ENCODE measurements at regions not wholly inside any gene's neighbourhood (a gene's known extent, or its start where the extent isn't known, plus 50 kb on each side); places are given as distances from the start of the nearest gene placed in this dataset.

- TF ChIP-seq HMGN3 (IDR thresholded peaks at IDR 0.05; ENCODE audit: borderline replicate concordance, extremely low read depth, insufficient read length, low read depth, low read length) (no peak), ZKSCAN8 (CRISPR knock-in tag; IDR thresholded peaks at IDR 0.05) (no peak)
Measured at GRCh38 chr11:59008947-59009346, 69.7 kb downstream of the GLYATL1 start (continued).

- BruUV-seq (replicated peaks): no TSS peak
- no peaks in the 10 kb centered on the region for H3K9me1 ChIP-seq (ENCODE audit: control insufficient read depth, insufficient read depth, low read length)
- in situ Hi-C loops (cut with MboI): no loop called here
- H3K4me3 ChIP-seq: no peak overlapping the region
- H3K27ac ChIP-seq (ENCODE audit: extremely low read depth, low read depth, low read length): no peak overlapping the region
- no peak for TF ChIP-seq TCFL5 (CRISPR knock-in tag; conservative IDR thresholded peaks at IDR 0.05)
- no peak for TF ChIP-seq ZNF780A (CRISPR knock-in tag; IDR thresholded peaks at IDR 0.05)
- TF ChIP-seq ZKSCAN8 (CRISPR knock-in tag; IDR thresholded peaks at IDR 0.05): no peak
- no peak for TF ChIP-seq HIVEP1 (CRISPR knock-in tag; IDR thresholded peaks at IDR 0.05)
- TF ChIP-seq PYGO2 (tag; IDR thresholded peaks at IDR 0.05): no peak
- TF ChIP-seq STAG1 (CRISPR knock-in tag; IDR thresholded peaks at IDR 0.05; ENCODE audit: borderline replicate concordance): no peak
- TF ChIP-seq CHD1 (IDR thresholded peaks at IDR 0.05; ENCODE audit: low read length): no peak
- no peak for TF ChIP-seq SNAPC5 (CRISPR knock-in tag; IDR thresholded peaks at IDR 0.05)
- TF ChIP-seq ZNF165 (CRISPR knock-in tag; IDR thresholded peaks at IDR 0.05; ENCODE audit: borderline replicate concordance): no peak
- WGBS (ENCODE audit: insufficient coverage, low coverage, missing lambda C conversion rate): 0% methylated on average over 2 of the region's 2 CpGs
- no peaks in the 10 kb centered on the region for H3K4me1 ChIP-seq (replicated peaks in 1 of 2; ENCODE audit: control insufficient read depth in 2 of 2, insufficient read depth in 2 of 2, low read length in 2 of 2)
- H3K4me2 ChIP-seq (ENCODE audit: insufficient read depth, low read length): no peak overlapping the region
- no peaks in the 10 kb centered on the region for H3K36me3 ChIP-seq (ENCODE audit: control insufficient read depth, insufficient read depth, low read length)
- ChIA-PET CTCF (ENCODE audit: low intra/inter-chr PET ratio) (no interaction called here), POLR2A (no interaction called here)
- peaks cover 4% of the 10 kb centered on the region; the same call in 1 of the 2 replicates for H4K20me1 ChIP-seq (replicated peaks; ENCODE audit: control insufficient read depth, insufficient read depth, low read length)
- ATAC-seq (no peak), DNase-seq (ENCODE audit: extremely low read depth in 1 of 4, low spot score in 3 of 4) (no peak), FAIRE-seq (no peak)
- H3K79me2 ChIP-seq (ENCODE audit: control insufficient read depth, insufficient read depth, low read length): no peaks in the 10 kb centered on the region
- no peak overlapping the region for H2AFZ ChIP-seq (ENCODE audit: low read depth, low read length)
- no peak overlapping the region for H3K9ac ChIP-seq (ENCODE audit: insufficient read depth in 1 of 2, low read depth in 2 of 2, low read length in 2 of 2)
- intact Hi-C loops (cut with micrococcal nuclease): no loop called here
- H3K9me3 ChIP-seq (replicated peaks; ENCODE audit: control insufficient read depth, insufficient read depth, low read depth, low read length): no peaks in the 10 kb centered on the region
- H3K27me3 ChIP-seq (ENCODE audit: control insufficient read depth in 2 of 2, insufficient read depth in 2 of 2, low read length in 2 of 2): no peaks in the 10 kb centered on the region
Measured at GRCh38 chr11:59009661-59010060, 70.4 kb downstream of the GLYATL1 start.
